A673 (cell line): ENCODE measurements at regions not wholly inside any gene's neighbourhood (a gene's known extent, or its start where the extent isn't known, plus 50 kb on each side); places are given as distances from the start of the nearest gene placed in this dataset.
A peak's percentile ranks its signal among the peaks of the same experiment; 100 is the strongest.

Experiments
- BruUV-seq: library from RNA; stranded (reverse); fragments of 400-500 nt; replicated peaks from 2 replicates; lab custom pipeline; 2021; lab: Mats Ljungman, UMichigan
- CTCF ChIA-PET: fragments of 300-600 bp; sonication (Branson Sonifier 250); formaldehyde crosslinking; loops from one replicate; lab custom pipeline; 2022; ENCODE audit warnings: antibody characterized with exemption; lab: Charles Lee
- POLR2A ChIA-PET: fragments of 300-600 bp; sonication (Branson Sonifier 250); formaldehyde crosslinking; loops from one replicate; lab custom pipeline; 2022; ENCODE audit warnings: antibody characterized with exemption; ENCODE audit not compliant: low non-redundant PET; lab: Charles Lee
- DNase-seq: peaks from one replicate; pipeline ENCODE4 v3.0.0-alpha.2; 2015; ENCODE audit warnings: low spot score
- H3K27ac ChIP-seq: fragments of 200-600 bp; sonication (generic); 2 replicates; pipeline ENCODE4 v1.5.1; 2016; ENCODE audit warnings: mixed run types, low read depth, mild to moderate bottlenecking, mixed read lengths, antibody characterized with exemption, low read length; ENCODE audit not compliant: poor library complexity, severe bottlenecking
- H3K27me3 ChIP-seq: fragments of 200-600 bp; sonication (generic); replicated peaks from 2 replicates; pipeline ENCODE4 v1.6.1; 2017; ENCODE audit warnings: mixed run types, low read depth, mild to moderate bottlenecking, mixed read lengths, antibody characterized with exemption, low read length; ENCODE audit not compliant: insufficient read depth, poor library complexity
- H3K36me3 ChIP-seq: fragments of 200-600 bp; sonication (generic); 2 replicates; pipeline ENCODE4 v1.6.1; 2016; ENCODE audit warnings: mixed run types, mild to moderate bottlenecking, mixed read lengths, antibody characterized with exemption, low read length; ENCODE audit not compliant: insufficient read depth, poor library complexity, severe bottlenecking
- H3K4me1 ChIP-seq: fragments of 200-600 bp; sonication (generic); 2 replicates; pipeline ENCODE4 v1.6.1; 2017; ENCODE audit warnings: mixed run types, mild to moderate bottlenecking, mixed read lengths, antibody characterized with exemption, low read length; ENCODE audit not compliant: insufficient read depth, poor library complexity, severe bottlenecking
- H3K4me3 ChIP-seq: fragments of 200-600 bp; sonication (generic); 2 replicates; pipeline ENCODE4 v1.5.1; 2016; ENCODE audit warnings: low read depth, mixed run types, mild to moderate bottlenecking, mixed read lengths, low read length; ENCODE audit not compliant: poor library complexity, severe bottlenecking
- H3K9me3 ChIP-seq: fragments of 200-600 bp; sonication (generic); 2 replicates; pipeline ENCODE4 v1.6.1; 2016; ENCODE audit warnings: mixed run types, low read depth, mild to moderate bottlenecking, mixed read lengths, antibody characterized with exemption, low read length; ENCODE audit not compliant: poor library complexity, severe bottlenecking
- EZH2 ChIP-seq: fragments of 200-600 bp; sonication (generic); IDR thresholded peaks from 2 replicates; pipeline ENCODE4 v1.6.1; 2017; ENCODE audit warnings: borderline replicate concordance, low read depth, mild to moderate bottlenecking, mixed read lengths, antibody characterized with exemption, low read length; ENCODE audit not compliant: poor library complexity, severe bottlenecking
- intact Hi-C: fragments of 100-400 bp; cut with micrococcal nuclease; formaldehyde crosslinking; loops from one replicate; pipeline ENCODE4 v1.10.0; 2022; ENCODE audit not compliant: unreplicated experiment
- TF ChIP-seq, protein P1 (sequence below): fragments of 300-800, 200-600 bp; sonication (generic); conservative IDR thresholded peaks from 2 replicates; pipeline ENCODE4 v1.5.1; 2017; ENCODE audit warnings: low read depth, mild to moderate bottlenecking, antibody characterized with exemption, low read length, moderate library complexity, mixed read lengths

DNA sequence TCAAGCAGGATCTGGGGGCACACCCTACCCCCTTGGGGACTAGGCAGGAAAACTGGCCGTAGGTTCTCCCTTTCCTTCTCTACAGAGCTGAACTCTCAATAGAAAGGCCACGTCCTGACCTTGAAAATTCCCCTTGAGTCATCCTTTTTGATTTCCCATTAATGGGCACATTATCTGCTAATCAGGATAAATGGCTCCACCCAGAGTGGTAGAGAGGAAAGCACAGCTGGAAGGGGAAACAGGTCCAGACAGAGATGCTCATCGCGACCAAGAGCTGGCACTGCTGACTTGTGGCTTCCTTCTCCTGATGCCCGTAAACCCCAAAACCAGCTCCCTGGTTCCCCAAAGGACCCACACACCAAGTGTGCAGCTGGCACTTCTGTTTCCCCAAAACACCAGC lies 206.5 kb upstream of the CDH5 start:
- Histone ChIP-seq H3K27ac (no peak overlapping the region), H3K27me3 (no peaks in the 10 kb centered on the region), H3K9me3 (no peaks in the 10 kb centered on the region), H3K4me3 (no peak overlapping the region), H3K4me1 (no peaks in the 10 kb centered on the region), H3K36me3 (no peaks in the 10 kb centered on the region)
- intact Hi-C loops = loop anchor here (10.0 kb wide), 1 partner anchor 325 kb away; no protein-coding TSS in a partner anchor
- TF ChIP-seq EZH2 = no peak
- TF ChIP-seq, protein P1, sequence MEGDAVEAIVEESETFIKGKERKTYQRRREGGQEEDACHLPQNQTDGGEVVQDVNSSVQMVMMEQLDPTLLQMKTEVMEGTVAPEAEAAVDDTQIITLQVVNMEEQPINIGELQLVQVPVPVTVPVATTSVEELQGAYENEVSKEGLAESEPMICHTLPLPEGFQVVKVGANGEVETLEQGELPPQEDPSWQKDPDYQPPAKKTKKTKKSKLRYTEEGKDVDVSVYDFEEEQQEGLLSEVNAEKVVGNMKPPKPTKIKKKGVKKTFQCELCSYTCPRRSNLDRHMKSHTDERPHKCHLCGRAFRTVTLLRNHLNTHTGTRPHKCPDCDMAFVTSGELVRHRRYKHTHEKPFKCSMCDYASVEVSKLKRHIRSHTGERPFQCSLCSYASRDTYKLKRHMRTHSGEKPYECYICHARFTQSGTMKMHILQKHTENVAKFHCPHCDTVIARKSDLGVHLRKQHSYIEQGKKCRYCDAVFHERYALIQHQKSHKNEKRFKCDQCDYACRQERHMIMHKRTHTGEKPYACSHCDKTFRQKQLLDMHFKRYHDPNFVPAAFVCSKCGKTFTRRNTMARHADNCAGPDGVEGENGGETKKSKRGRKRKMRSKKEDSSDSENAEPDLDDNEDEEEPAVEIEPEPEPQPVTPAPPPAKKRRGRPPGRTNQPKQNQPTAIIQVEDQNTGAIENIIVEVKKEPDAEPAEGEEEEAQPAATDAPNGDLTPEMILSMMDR = peak; percentile 45; the same call in 1 of the 2 replicates
- POLR2A ChIA-PET = no interaction called here
- no TSS peak for BruUV-seq
- CTCF ChIA-PET = no interaction called here
- peak; percentile 33 for DNase-seq

DNA sequence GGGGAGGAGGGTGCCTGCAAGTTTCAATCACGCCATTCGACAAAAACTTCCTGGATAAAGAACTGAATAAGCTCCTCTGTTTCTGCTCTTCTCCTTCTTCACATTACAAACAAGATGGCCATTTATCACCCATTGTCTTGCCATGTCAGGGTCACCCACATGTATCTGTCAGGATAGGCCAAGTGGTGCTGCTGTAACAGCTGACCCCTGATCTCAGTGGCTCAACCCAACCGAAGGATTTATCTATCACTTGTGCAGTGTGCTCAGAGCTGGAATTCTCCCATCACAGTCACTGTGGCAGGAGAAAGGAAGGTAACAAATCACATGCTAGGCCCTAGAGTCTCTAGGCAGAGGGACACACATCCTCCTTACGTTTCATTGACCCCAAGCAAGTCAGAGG lies 210.0 kb upstream of the CDH5 start:
- Histone ChIP-seq H3K9me3 (no peaks in the 10 kb centered on the region), H3K4me3 (no peak overlapping the region), H3K4me1 (peaks cover 6% of the 10 kb centered on the region), H3K27me3 (no peaks in the 10 kb centered on the region), H3K27ac (no peak overlapping the region), H3K36me3 (no peaks in the 10 kb centered on the region)
- CTCF ChIA-PET = no interaction called here
- no TSS peak for BruUV-seq
- TF ChIP-seq EZH2 = no peak
- TF ChIP-seq, protein P1 = no peak
- POLR2A ChIA-PET = no interaction called here
- intact Hi-C loops = no loop called here
- DNase-seq = no peak

DNA sequence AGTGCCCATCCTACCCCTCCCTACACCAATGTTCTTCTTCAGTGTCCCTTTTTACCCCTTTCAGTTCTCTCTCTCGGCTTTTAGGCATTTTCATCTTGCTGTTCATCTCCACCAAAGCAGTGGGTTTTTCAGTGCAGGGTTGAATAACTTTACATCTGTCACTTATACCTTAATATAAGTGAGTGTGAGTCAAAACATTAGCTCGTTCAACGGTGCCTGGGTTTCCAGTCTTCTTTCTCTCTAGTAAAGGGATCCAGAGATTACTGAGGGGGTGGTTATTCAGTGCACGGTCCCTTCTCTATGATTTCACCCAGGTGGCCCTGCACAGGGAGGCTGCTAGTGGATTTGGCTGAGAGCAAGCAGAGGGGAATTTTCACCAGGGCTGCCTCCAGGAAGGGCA lies 210.6 kb upstream of the CDH5 start:
- no peak for DNase-seq
- BruUV-seq = no TSS peak
- Histone ChIP-seq H3K36me3 (no peaks in the 10 kb centered on the region), H3K27ac (no peak overlapping the region), H3K4me1 (peaks cover 6% of the 10 kb centered on the region), H3K4me3 (no peak overlapping the region), H3K9me3 (no peaks in the 10 kb centered on the region), H3K27me3 (no peaks in the 10 kb centered on the region)
- CTCF ChIA-PET = no interaction called here
- TF ChIP-seq, protein P1 = no peak
- TF ChIP-seq EZH2 = no peak
- POLR2A ChIA-PET = no interaction called here
- intact Hi-C loops = no loop called here
